C4-2B (cell line): ENCODE measurements at regions not wholly inside any gene's neighbourhood (a gene's known extent, or its start where the extent isn't known, plus 50 kb on each side); places are given as distances from the start of the nearest gene placed in this dataset.

Experiments used
- CTCF ChIP-seq: fragments of 450-650 bp; conservative IDR thresholded peaks from 2 replicates; pipeline ENCODE4 v1.5.1; 2017; ENCODE audit warnings: mild to moderate bottlenecking
- ZFX ChIP-seq: fragments of 450-650 bp; IDR thresholded peaks from 2 replicates; pipeline ENCODE4 v1.6.1; 2017

GRCh38 chr2:57465967-57466366, 580.6 kb upstream of the VRK2 start:
- TF ChIP-seq CTCF (no peak), ZFX (no peak)
